SU-DHL-6 (cell line): ENCODE measurements at regions not wholly inside any gene's neighbourhood (a gene's known extent, or its start where the extent isn't known, plus 50 kb on each side); places are given as distances from the start of the nearest gene placed in this dataset.

Experiments
- H2AFZ ChIP-seq: fragments of 200-600 bp; sonication (generic); 2 replicates; pipeline ENCODE4 v1.6.1; 2014; ENCODE audit warnings: low read depth, mild to moderate bottlenecking, moderate library complexity, mixed read lengths, antibody characterized with exemption, low read length; ENCODE audit not compliant: severe bottlenecking
- H3F3A ChIP-seq: fragments of 200-600 bp; shearing (Covaris generic); 2 replicates; pipeline ENCODE4 v1.6.0; 2016; ENCODE audit warnings: antibody characterized with exemption, mild to moderate bottlenecking; ENCODE audit not compliant: insufficient read depth
- H3K27ac ChIP-seq: fragments of 200-600 bp; sonication (generic); 2 replicates; pipeline ENCODE4 v1.5.1; 2016; ENCODE audit warnings: low read depth, mild to moderate bottlenecking, low read length, moderate library complexity, mixed read lengths
- H3K27me3 ChIP-seq: fragments of 200-600 bp; sonication (generic), shearing (Covaris generic); 2 replicates; pipeline ENCODE4 v1.6.0; 2014; ENCODE audit warnings: mild to moderate bottlenecking, low read length
- H3K36me3 ChIP-seq: fragments of 200-600 bp; sonication (generic); 2 replicates; pipeline ENCODE4 v1.6.1; 2014; ENCODE audit warnings: mild to moderate bottlenecking, low read length, mixed read lengths
- H3K4me2 ChIP-seq: fragments of 300-600, 200-600 bp; shearing (Covaris generic), sonication (generic); 2 replicates; pipeline ENCODE4 v1.6.0; 2014; ENCODE audit warnings: low read length, low read depth, mild to moderate bottlenecking; ENCODE audit not compliant: poor library complexity, severe bottlenecking
- H3K4me3 ChIP-seq: fragments of 200-600 bp; sonication (generic); 2 replicates; pipeline ENCODE4 v1.5.1; 2014; ENCODE audit warnings: antibody characterized with exemption, low read length, mild to moderate bottlenecking, mixed read lengths; ENCODE audit not compliant: insufficient read depth, poor library complexity, severe bottlenecking
- H3K79me2 ChIP-seq: fragments of 200-600 bp; sonication (generic); 2 replicates; pipeline ENCODE4 v1.6.1; 2014; ENCODE audit warnings: mild to moderate bottlenecking, low read length, moderate library complexity; ENCODE audit not compliant: insufficient read depth
- H3K9ac ChIP-seq: fragments of 200-600 bp; sonication (generic); 2 replicates; pipeline ENCODE4 v1.7.0; 2014; ENCODE audit warnings: mild to moderate bottlenecking, low read length
- H3K9me2 ChIP-seq: fragments of 200-600 bp; sonication (generic); replicated peaks from 2 replicates; pipeline ENCODE4 v1.6.1; 2014; ENCODE audit warnings: low read length; ENCODE audit not compliant: insufficient read depth
- H3K9me3 ChIP-seq: fragments of 200-600 bp; sonication (generic); 2 replicates; pipeline ENCODE4 v1.6.1; 2014; ENCODE audit warnings: low read length, mixed read lengths; ENCODE audit not compliant: insufficient read depth
- H4K20me1 ChIP-seq: fragments of 200-600 bp; sonication (generic); 2 replicates; pipeline ENCODE4 v1.6.1; 2014; ENCODE audit warnings: low read depth, mild to moderate bottlenecking, antibody characterized with exemption, low read length, moderate library complexity, mixed read lengths
- CTCF ChIP-seq: fragments of 200-600 bp; sonication (generic); IDR thresholded peaks from one replicate; pipeline ENCODE4 v1.5.1; 2017; ENCODE audit warnings: antibody characterized with exemption, mild to moderate bottlenecking, low read length, moderate library complexity; ENCODE audit not compliant: insufficient read depth, poor library complexity, severe bottlenecking
- EZH2phosphoT487 ChIP-seq: fragments of 200-600 bp; sonication (generic), shearing (Covaris generic); conservative IDR thresholded peaks from 2 replicates; pipeline ENCODE4 v1.6.1; 2018; ENCODE audit warnings: mild to moderate bottlenecking, antibody characterized with exemption, low read length, moderate library complexity, mixed read lengths

- Histone ChIP-seq H3K79me2 (no peaks in the 10 kb centered on the region), H3K4me2 (no peak overlapping the region), H3K36me3 (no peaks in the 10 kb centered on the region), H4K20me1 (no peaks in the 10 kb centered on the region), H3F3A (no peaks in the 10 kb centered on the region), H3K27ac (no peak overlapping the region), H3K4me3 (no peak overlapping the region), H2AFZ (no peak overlapping the region), H3K9ac (no peak overlapping the region), H3K9me2 (no peaks in the 10 kb centered on the region), H3K27me3 (no peaks in the 10 kb centered on the region), H3K9me3 (no peaks in the 10 kb centered on the region)
- no peak for TF ChIP-seq EZH2phosphoT487
- TF ChIP-seq CTCF: no peak
These were observed 182.8 kb downstream of the SEC23IP start for GRCh38 chr10:120075349-120075748.

- TF ChIP-seq EZH2phosphoT487 (no peak), CTCF (no peak)
- no peaks in the 10 kb centered on the region for H3F3A ChIP-seq
- H3K9ac ChIP-seq: no peak overlapping the region
- no peaks in the 10 kb centered on the region for H3K27me3 ChIP-seq
- no peaks in the 10 kb centered on the region for H3K9me3 ChIP-seq
- H2AFZ ChIP-seq: no peak overlapping the region
- no peaks in the 10 kb centered on the region for H3K79me2 ChIP-seq
- H3K36me3 ChIP-seq: no peaks in the 10 kb centered on the region
- H3K27ac ChIP-seq: no peak overlapping the region
- H4K20me1 ChIP-seq: no peaks in the 10 kb centered on the region
- no peak overlapping the region for H3K4me2 ChIP-seq
- no peaks in the 10 kb centered on the region for H3K9me2 ChIP-seq
- no peak overlapping the region for H3K4me3 ChIP-seq
These were observed 184.6 kb downstream of the SEC23IP start for GRCh38 chr10:120076996-120077706.

- Histone ChIP-seq H3K4me3 (no peak overlapping the region), H2AFZ (no peak overlapping the region), H3K79me2 (no peaks in the 10 kb centered on the region), H3F3A (no peaks in the 10 kb centered on the region), H3K9ac (no peak overlapping the region), H3K4me2 (no peak overlapping the region), H3K9me2 (no peaks in the 10 kb centered on the region), H3K36me3 (no peaks in the 10 kb centered on the region), H3K9me3 (no peaks in the 10 kb centered on the region), H3K27me3 (no peaks in the 10 kb centered on the region), H3K27ac (no peak overlapping the region), H4K20me1 (no peaks in the 10 kb centered on the region)
- TF ChIP-seq EZH2phosphoT487 (no peak), CTCF (no peak)
These were observed 185.4 kb downstream of the SEC23IP start for GRCh38 chr10:120077707-120078492.
